HepG2 (cell line): ENCODE measurements at regions not wholly inside any gene's neighbourhood (a gene's known extent, or its start where the extent isn't known, plus 50 kb on each side); places are given as distances from the start of the nearest gene placed in this dataset.

Source experiments
- ATAC-seq: fragments of 200-7000 bp; cut with Tn5 transposase; 3 replicates; pipeline ENCODE4 v1.9.1; 2020; ENCODE audit warnings: mild to moderate bottlenecking, moderate library complexity
- BruUV-seq: library from RNA; stranded (reverse); fragments of 400-500 nt; replicated peaks from 2 replicates; lab custom pipeline; 2021; lab: Mats Ljungman, UMichigan
- CTCF ChIA-PET: fragments of 300-600 bp; formaldehyde crosslinking; extraction: SDS; loops from one replicate; lab custom pipeline; 2021; ENCODE audit warnings: low total read pairs, inconsistent platforms, low intra/inter-chr PET ratio; lab: Yijun Ruan, JAX
- POLR2A ChIA-PET: fragments of 350-600 bp; sonication (Branson Sonifier 250); formaldehyde crosslinking; loops from one replicate; lab custom pipeline; 2020; ENCODE audit warnings: antibody characterized with exemption, inconsistent platforms; lab: Yijun Ruan, JAX
- DNase-seq: peaks from one replicate; pipeline ENCODE4 v3.0.0-alpha.2; 2015; ENCODE audit warnings: low spot score
- FAIRE-seq: peaks from 3 replicates; lab custom pipeline; 2011; peaks lifted over from hg19 to GRCh38; lab: Jason Lieb, UNC
- H2AFZ ChIP-seq: one replicate; pipeline ENCODE4 v1.6.1; 2011; ENCODE audit warnings: low read length, inconsistent platforms
- H3K27ac ChIP-seq: fragments of 300-600 bp; 3 replicates; pipeline ENCODE4 v1.8.0; 2011; ENCODE audit warnings: mixed run types, mild to moderate bottlenecking, mixed read lengths, low read length, inconsistent platforms; ENCODE audit not compliant: insufficient read depth; ENCODE audit errors: extremely low read length
- H3K27me3 ChIP-seq, 2 experiments: fragments of 200-600 bp in 1 of 2; 2 replicates in 1 of 2; 3 replicates in 1 of 2; pipeline versions ENCODE4 v1.6.0 to v1.8.0; 2011; ENCODE audit warnings: low read length in 2 of 2, mild to moderate bottlenecking in 2 of 2, moderate library complexity in 2 of 2, inconsistent platforms in 1 of 2; ENCODE audit not compliant: insufficient read depth in 2 of 2, control insufficient read depth in 1 of 2
- H3K36me3 ChIP-seq, 2 experiments: fragments of 200-600 bp in 1 of 2; replicated peaks in 1 of 2; 2 replicates in 1 of 2; 3 replicates in 1 of 2; pipeline versions ENCODE4 v1.5.1 to v1.8.0; 2011; ENCODE audit warnings: low read length in 2 of 2, inconsistent platforms in 1 of 2; ENCODE audit not compliant: insufficient read depth in 2 of 2, control insufficient read depth in 1 of 2
- H3K4me1 ChIP-seq: 2 replicates; pipeline ENCODE4 v1.5.1; 2012; ENCODE audit warnings: low read length, inconsistent platforms; ENCODE audit not compliant: insufficient read depth
- H3K4me2 ChIP-seq: 2 replicates; pipeline ENCODE4 v1.6.0; 2011; ENCODE audit warnings: low read depth, low read length, inconsistent platforms
- H3K4me3 ChIP-seq, 3 experiments: fragments of 200-600 bp in 1 of 3; sonication (generic), shearing (Covaris generic) in 1 of 3; replicated peaks in 1 of 3; 2 replicates each; pipeline ENCODE4 v1.5.1; 2011 to 2016; ENCODE audit warnings: low read length in 3 of 3, inconsistent platforms in 2 of 3, low read depth in 2 of 3, mild to moderate bottlenecking in 2 of 3, control low read depth in 1 of 3, mixed read lengths in 1 of 3; ENCODE audit not compliant: insufficient read depth in 1 of 3
- H3K79me2 ChIP-seq: one replicate; pipeline ENCODE4 v1.6.1; 2011; ENCODE audit warnings: low read length, inconsistent platforms; ENCODE audit not compliant: insufficient read depth
- H3K9ac ChIP-seq: 2 replicates; pipeline ENCODE4 v1.6.0; 2011; ENCODE audit warnings: mild to moderate bottlenecking, low read depth, low read length, inconsistent platforms; ENCODE audit not compliant: insufficient read depth
- H3K9me3 ChIP-seq: 2 replicates; pipeline ENCODE4 v1.5.1; 2012; ENCODE audit warnings: mild to moderate bottlenecking, low read length
- H4K20me1 ChIP-seq: 2 replicates; pipeline ENCODE4 v1.6.0; 2011; ENCODE audit warnings: inconsistent platforms, mild to moderate bottlenecking, low read length, moderate library complexity; ENCODE audit not compliant: insufficient read depth
- CBFB ChIP-seq: sonication (generic); formaldehyde crosslinking; IDR thresholded peaks from 2 replicates; pipeline ENCODE4 v1.4.0; 2020; ENCODE audit warnings: missing genetic modification reagents
- FOXA3 ChIP-seq: IDR thresholded peaks from 2 replicates; pipeline ENCODE4 v1.6.1; 2016; ENCODE audit warnings: missing genetic modification reagents, missing compliant biosample characterization
- GATAD1 ChIP-seq: IDR thresholded peaks from 2 replicates; pipeline ENCODE4 v1.6.1; 2016; ENCODE audit warnings: missing genetic modification reagents, missing compliant biosample characterization
- MLLT10 ChIP-seq: sonication (generic); formaldehyde crosslinking; IDR thresholded peaks from 2 replicates; pipeline ENCODE4 v1.4.0; 2020; ENCODE audit warnings: missing genetic modification reagents
- REXO4 ChIP-seq: sonication (generic); formaldehyde crosslinking; IDR thresholded peaks from 2 replicates; pipeline ENCODE4 v1.8.0; 2022; ENCODE audit warnings: missing genetic modification reagents, mild to moderate bottlenecking, borderline replicate concordance
- ZNF746 ChIP-seq: sonication (generic); formaldehyde crosslinking; IDR thresholded peaks from 2 replicates; pipeline ENCODE4 v1.8.0; 2022; ENCODE audit warnings: mild to moderate bottlenecking, missing genetic modification reagents
- WGBS: methylation state at CpG from one replicate; pipeline ENCODE4 v1.1.6; 2017; ENCODE audit warnings: low lambda C conversion rate; 5-methylcytosine and 5-hydroxymethylcytosine counted together
- in situ Hi-C: cut with HindIII; loops from 2 replicates; pipeline ENCODE4 v1.10.0; 2017; ENCODE audit warnings: low pct_unique_long_range_greater_than_20kb; ENCODE audit not compliant: extremely low pct_ligation_motif_present
- intact Hi-C: fragments of 100-400 bp; cut with micrococcal nuclease; formaldehyde crosslinking; loops from one replicate; pipeline ENCODE4 v1.10.0; 2022; ENCODE audit not compliant: unreplicated experiment

DNA sequence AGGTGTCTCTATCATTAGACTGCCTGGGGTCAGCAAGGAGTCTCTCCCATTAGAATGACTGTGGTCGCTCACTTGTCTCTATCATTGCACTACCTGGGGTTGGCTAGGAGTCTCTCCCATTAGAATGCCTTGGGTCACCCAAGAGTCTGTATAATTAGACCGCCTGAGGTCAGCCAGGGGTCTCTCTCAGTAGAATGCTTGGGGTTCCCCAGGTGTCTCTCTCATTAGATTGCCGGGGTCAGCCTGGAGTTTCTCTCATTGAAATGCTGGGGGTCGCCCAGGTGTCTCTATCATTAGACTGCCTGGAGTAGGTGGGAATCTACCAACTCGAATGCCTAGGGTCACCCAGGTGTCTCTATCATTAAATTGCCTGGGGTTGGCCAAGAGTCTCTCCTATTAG lies 2231.6 kb downstream of the TP53TG3F start:
- TF ChIP-seq FOXA3 (CRISPR knock-in tag) (no peak), REXO4 (CRISPR knock-in tag) (no peak)
- Histone ChIP-seq H3K27me3 (no peaks in the 10 kb centered on the region), H3K9me3 (peaks cover 100% of the 10 kb centered on the region), H3K79me2 (no peaks in the 10 kb centered on the region), H3K4me1 (no peaks in the 10 kb centered on the region), H3K27ac (no peak overlapping the region), H3K36me3 (no peaks in the 10 kb centered on the region), H3K4me2 (no peak overlapping the region), H3K9ac (no peak overlapping the region), H4K20me1 (no peaks in the 10 kb centered on the region), H3K4me3 (no peak overlapping the region), H2AFZ (no peak overlapping the region)
- in situ Hi-C loops, result loop anchor here (25.0 kb wide), 1 partner anchor 96 kb away; no protein-coding TSS in a partner anchor
- FAIRE-seq (no peak), DNase-seq (no peak), ATAC-seq (no peak)
- 0% methylated on average over 2 of the region's 5 CpGs for WGBS
- no TSS peak for BruUV-seq
- ChIA-PET CTCF (no interaction called here), POLR2A (no interaction called here)
- intact Hi-C loops, result no loop called here

DNA sequence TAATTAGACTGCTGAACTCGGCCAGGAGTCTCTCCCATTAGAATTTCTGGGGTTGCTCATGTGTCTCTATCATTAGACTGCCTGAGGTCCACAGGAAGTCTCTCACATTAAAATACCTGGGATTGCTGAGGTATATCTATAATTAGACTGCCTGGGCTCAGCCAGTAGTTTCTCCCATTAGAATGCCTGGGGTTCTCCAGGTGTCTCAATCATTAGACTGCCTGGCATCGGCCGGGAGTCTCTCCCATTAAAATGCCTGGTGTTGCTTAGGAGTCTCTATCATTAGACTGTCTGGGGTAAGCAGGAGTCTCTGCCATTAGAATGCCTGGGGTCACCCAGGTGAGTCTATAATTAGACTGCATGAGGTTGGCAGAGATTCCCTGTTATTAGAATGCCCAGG lies 2233.4 kb downstream of the TP53TG3F start:
- no peaks in the 10 kb centered on the region for H3K79me2 ChIP-seq
- no peak overlapping the region for H3K9ac ChIP-seq
- no peak for TF ChIP-seq CBFB (CRISPR knock-in tag)
- no peak for TF ChIP-seq MLLT10 (CRISPR knock-in tag)
- TF ChIP-seq ZNF746 (CRISPR knock-in tag), result no peak
- no peak for TF ChIP-seq GATAD1 (CRISPR knock-in tag)
- no peaks in the 10 kb centered on the region for H4K20me1 ChIP-seq
- H3K4me2 ChIP-seq, result no peak overlapping the region
- POLR2A ChIA-PET, result no interaction called here
- no peak overlapping the region for H3K4me3 ChIP-seq
- no peak for DNase-seq
- no peaks in the 10 kb centered on the region for H3K36me3 ChIP-seq
- ATAC-seq, result no peak
- 0% methylated on average over 3 of the region's 3 CpGs for WGBS
- peaks cover 100% of the 10 kb centered on the region for H3K9me3 ChIP-seq
- no peaks in the 10 kb centered on the region for H3K27me3 ChIP-seq
- H2AFZ ChIP-seq, result no peak overlapping the region
- intact Hi-C loops, result no loop called here
- no TSS peak for BruUV-seq
- no peak for FAIRE-seq
- in situ Hi-C loops, result loop anchor here (25.0 kb wide), 1 partner anchor 94 kb away; no protein-coding TSS in a partner anchor
- H3K27ac ChIP-seq, result no peak overlapping the region
- no peaks in the 10 kb centered on the region for H3K4me1 ChIP-seq
- CTCF ChIA-PET, result no interaction called here
